ENCODE measurements at regions not wholly inside any gene's neighbourhood (a gene's known extent, or its start where the extent isn't known, plus 50 kb on each side); places are given as distances from the start of the nearest gene placed in this dataset.
"Not testable (repeated sequence)": the region's sequence is repeated elsewhere in the genome, so short reads cannot be mapped to it uniquely, and the experiment has no call there.

GRCh38 chr13:103894626-103895025 lies 828.4 kb upstream of the SLC10A2 start:
- DNase-seq (ENCODE audit: low spot score in 2 of 2), result no peak
- WGBS, 2 donors, result 82% methylated on average over 5 of the region's 5 CpGs
- intact Hi-C loops (cut with DNase I; ENCODE audit: low total_unique reads), result no loop called here
- no peak overlapping the region for H3K4me3 ChIP-seq (ENCODE audit: low read depth, poor library complexity, severe bottlenecking)
- TF ChIP-seq POLR2A (IDR thresholded peaks at IDR 0.05) (no peak), CTCF (IDR thresholded peaks at IDR 0.05) (no peak)

GRCh38 chr13:103884101-103884723 lies 818.0 kb upstream of the SLC10A2 start:
- no peak for DNase-seq (ENCODE audit: low spot score in 2 of 2)
- TF ChIP-seq CTCF (IDR thresholded peaks at IDR 0.05) (no peak), POLR2A (IDR thresholded peaks at IDR 0.05) (no peak)
- intact Hi-C loops (cut with DNase I; ENCODE audit: low total_unique reads), result no loop called here
- WGBS, 2 donors, result 74 to 78% methylated on average over 7 of the region's 7 CpGs
- no peak overlapping the region for H3K4me3 ChIP-seq (ENCODE audit: low read depth, poor library complexity, severe bottlenecking)

GRCh38 chr13:103883698-103884097 lies 817.5 kb upstream of the SLC10A2 start:
- intact Hi-C loops (cut with DNase I; ENCODE audit: low total_unique reads), result no loop called here
- no peak for TF ChIP-seq CTCF (IDR thresholded peaks at IDR 0.05)
- TF ChIP-seq POLR2A (IDR thresholded peaks at IDR 0.05), result no peak
- DNase-seq (ENCODE audit: low spot score in 2 of 2), result peak in 1 of 2 donors; percentile 17
- no peak overlapping the region for H3K4me3 ChIP-seq (ENCODE audit: low read depth, poor library complexity, severe bottlenecking)
- WGBS, 2 donors, result 53 to 58% methylated on average over 8 of the region's 8 CpGs

- no peak overlapping the region for H3K4me3 ChIP-seq (ENCODE audit: low read depth, poor library complexity, severe bottlenecking)
- peak; percentile 87 to 97 for DNase-seq (ENCODE audit: low spot score in 2 of 2)
- intact Hi-C loops (cut with DNase I; ENCODE audit: low total_unique reads), result no loop called here
- 2 to 6% methylated on average over 7 of the region's 7 CpGs for WGBS, 2 donors
- TF ChIP-seq POLR2A (IDR thresholded peaks at IDR 0.05) (no peak), CTCF (IDR thresholded peaks at IDR 0.05) (no peak)
These were observed 816.9 kb upstream of the SLC10A2 start for GRCh38 chr13:103883164-103883563.

- 93 to 97% methylated on average over 13 of the region's 13 CpGs for WGBS, 2 donors
- intact Hi-C loops (cut with DNase I; ENCODE audit: low total_unique reads); H3K4me3 ChIP-seq (ENCODE audit: low read depth, poor library complexity, severe bottlenecking); DNase-seq (ENCODE audit: low spot score in 2 of 2): not testable (repeated sequence)
These were observed 813.9 kb upstream of the SLC10A2 start for GRCh38 chr13:103880146-103880545.

GRCh38 chr13:103878891-103879605 lies 812.8 kb upstream of the SLC10A2 start:
- TF ChIP-seq CTCF (IDR thresholded peaks at IDR 0.05) (no peak), POLR2A (IDR thresholded peaks at IDR 0.05) (no peak)
- WGBS, 2 donors, result 62 to 66% methylated on average over 2 of the region's 2 CpGs
- no peak overlapping the region for H3K4me3 ChIP-seq (ENCODE audit: low read depth, poor library complexity, severe bottlenecking)
- DNase-seq (ENCODE audit: low spot score in 2 of 2), result no peak
- intact Hi-C loops (cut with DNase I; ENCODE audit: low total_unique reads), result no loop called here

Measured in lower leg skin (tissue), 4 donors.